K562 (cell line): ENCODE measurements at regions not wholly inside any gene's neighbourhood (a gene's known extent, or its start where the extent isn't known, plus 50 kb on each side); places are given as distances from the start of the nearest gene placed in this dataset.

Experiments
- CHD1 ChIP-seq: fragments of 200-600 bp; sonication (generic); IDR thresholded peaks from one replicate; pipeline ENCODE4 v1.6.1; 2012; ENCODE audit warnings: mild to moderate bottlenecking, moderate library complexity, low read length, inconsistent platforms
- ETV5 ChIP-seq: sonication (generic); formaldehyde crosslinking; IDR thresholded peaks from 2 replicates; pipeline ENCODE4 v1.4.0; 2020; ENCODE audit warnings: low read depth, mild to moderate bottlenecking, missing genetic modification reagents
- EZH2 ChIP-seq: IDR thresholded peaks from 2 replicates; pipeline ENCODE4 v1.6.1; 2012; ENCODE audit warnings: low read depth, mild to moderate bottlenecking, inconsistent platforms, low read length, borderline replicate concordance
- GATAD2B ChIP-seq: fragments of 450-650 bp; IDR thresholded peaks from 2 replicates; pipeline ENCODE4 v1.6.1; 2017; ENCODE audit warnings: mild to moderate bottlenecking, borderline replicate concordance
- GTF2E2 ChIP-seq: fragments of 200-800 bp; sonication (Bioruptor generic); IDR thresholded peaks from 2 replicates; pipeline ENCODE4 v1.6.1; 2016; ENCODE audit warnings: missing genetic modification characterization, missing compliant biosample characterization
- HSF4 ChIP-seq: fragments of 250-450 bp; sonication (Bioruptor Pico); IDR thresholded peaks from 2 replicates; pipeline ENCODE4 v2.1.2; 2022; ENCODE audit warnings: mild to moderate bottlenecking, moderate library complexity, borderline replicate concordance
- LEF1 ChIP-seq: fragments of 450-650 bp; IDR thresholded peaks from 2 replicates; pipeline ENCODE4 v1.6.1; 2016; ENCODE audit warnings: mild to moderate bottlenecking
- MEF2D ChIP-seq: conservative IDR thresholded peaks from 2 replicates; pipeline ENCODE4 v1.6.1; 2016; ENCODE audit warnings: low read depth, missing genetic modification characterization, missing compliant biosample characterization
- MYC ChIP-seq, 2 experiments: fragments of 250-450 bp in 1 of 2; sonication (Bioruptor Pico) in 1 of 2; IDR thresholded peaks; 2 replicates each; pipeline versions ENCODE4 v1.5.1 to v1.6.1; 2012 to 2021; ENCODE audit warnings: low read depth in 2 of 2, borderline replicate concordance in 1 of 2, improper control_type of control experiment in 1 of 2, low read length in 1 of 2, mild to moderate bottlenecking in 1 of 2, moderate library complexity in 1 of 2
- NCOA6 ChIP-seq: fragments of 450-650 bp; IDR thresholded peaks from 2 replicates; pipeline ENCODE4 v1.6.1; 2017; ENCODE audit warnings: mild to moderate bottlenecking
- NR2C2 ChIP-seq, 2 experiments: fragments of 200-800 bp in 1 of 2; sonication (Bioruptor generic) in 1 of 2; sonication (generic) in 1 of 2; formaldehyde crosslinking in 1 of 2; IDR thresholded peaks; 2 replicates each; pipeline versions ENCODE4 v1.6.1 to v1.8.0; 2016 to 2022; ENCODE audit warnings: mild to moderate bottlenecking in 1 of 2, missing compliant biosample characterization in 1 of 2, missing genetic modification characterization in 1 of 2, missing genetic modification reagents in 1 of 2
- POU5F1 ChIP-seq: fragments of 150-350 bp; IDR thresholded peaks from 2 replicates; pipeline ENCODE4 v1.6.1; 2014; ENCODE audit warnings: borderline replicate concordance, low read length, low read depth, mild to moderate bottlenecking; ENCODE audit not compliant: partially characterized antibody
- RBFOX2 ChIP-seq: fragments of 200-400 bp; formaldehyde crosslinking; IDR thresholded peaks from 2 replicates; pipeline ENCODE4 v1.6.1; 2017; ENCODE audit warnings: low read depth, mild to moderate bottlenecking, low read length, moderate library complexity
- SRSF1 ChIP-seq: fragments of 200-400 bp; formaldehyde crosslinking; IDR thresholded peaks from 2 replicates; pipeline ENCODE4 v1.6.1; 2017; ENCODE audit warnings: mild to moderate bottlenecking, low read depth, low read length, moderate library complexity
- TBL1XR1 ChIP-seq, 2 experiments: IDR thresholded peaks; 2 replicates each; pipeline ENCODE4 v1.6.1; 2012; ENCODE audit warnings: improper control_type of control experiment in 2 of 2, low read length in 2 of 2, mild to moderate bottlenecking in 1 of 2
- ZFP1 ChIP-seq: fragments of 450-650 bp; formaldehyde crosslinking; IDR thresholded peaks from 2 replicates; pipeline ENCODE4 v1.4.0; 2020; ENCODE audit warnings: mild to moderate bottlenecking, mixed read lengths
- ZFP36 ChIP-seq: fragments of 150-350 bp; IDR thresholded peaks from 2 replicates; pipeline ENCODE4 v1.6.1; 2018; ENCODE audit warnings: low read length, low read depth; ENCODE audit not compliant: partially characterized antibody
- ZFPM2 ChIP-seq: fragments of 250-450 bp; sonication (Bioruptor Pico); IDR thresholded peaks from 2 replicates; pipeline ENCODE4 v1.5.1; 2022; ENCODE audit warnings: mild to moderate bottlenecking
- ZNF511 ChIP-seq: sonication (generic); formaldehyde crosslinking; IDR thresholded peaks from 2 replicates; pipeline ENCODE4 v1.8.0; 2022; ENCODE audit warnings: mild to moderate bottlenecking, missing genetic modification reagents
- TF ChIP-seq, protein P1 (sequence below): fragments of 250-450 bp; sonication (Bioruptor Pico); IDR thresholded peaks from 2 replicates; pipeline ENCODE4 v1.8.0; 2021; ENCODE audit warnings: moderate library complexity, mild to moderate bottlenecking, inconsistent platforms
- TF ChIP-seq, protein P2 (sequence below): sonication (generic); formaldehyde crosslinking; IDR thresholded peaks from 2 replicates; pipeline ENCODE4 v1.8.1; 2022; ENCODE audit warnings: missing genetic modification reagents
- TF ChIP-seq, protein P3 (sequence below), 2 experiments: fragments of 450-650 bp; IDR thresholded peaks; 2 replicates each; pipeline ENCODE4 v1.6.1; 2016

GRCh38 chr16:85354686-85355514, 242.6 kb upstream of the CIBAR2 start (continued):
- TF ChIP-seq TBL1XR1 (IDR thresholded peaks at IDR 0.05; ENCODE audit: low read length in 2 of 2) (peak in 1 of 2 experiments; percentile 69; a peak in 1 of 4 replicates), GATAD2B (no peak), ZFPM2 (CRISPR knock-in tag) (no peak), NCOA6 (no peak), GTF2E2 (peak; percentile 59; the same call in 1 of the 2 replicates), LEF1 (peak; percentile 74; the same call in 1 of the 2 replicates), SRSF1 (no peak), POU5F1 (no peak), ZFP1 (no peak), MYC (IDR thresholded peaks at IDR 0.05; ENCODE audit: low read depth, low read length) (no peak), MYC (CRISPR knock-in tag; IDR thresholded peaks at IDR 0.05; ENCODE audit: borderline replicate concordance, low read depth) (no peak), NR2C2 (CRISPR knock-in tag; IDR thresholded peaks at IDR 0.05) (peak; percentile 83), NR2C2 (tag; IDR thresholded peaks at IDR 0.05) (peak; percentile 94), MEF2D (0 out of 2 replicates have a peak, but pooled peaks have one; percentile 14), RBFOX2 (peak; percentile 56), HSF4 (CRISPR knock-in tag) (0 out of 2 replicates have a peak, but pooled peaks have one; percentile 38), ZNF511 (CRISPR knock-in tag) (no peak), ZFP36 (peak; percentile 12), ETV5 (CRISPR knock-in tag) (0 out of 2 replicates have a peak, but pooled peaks have one; percentile 60), EZH2 (no peak), CHD1 (no peak)
- TF ChIP-seq, protein P1, sequence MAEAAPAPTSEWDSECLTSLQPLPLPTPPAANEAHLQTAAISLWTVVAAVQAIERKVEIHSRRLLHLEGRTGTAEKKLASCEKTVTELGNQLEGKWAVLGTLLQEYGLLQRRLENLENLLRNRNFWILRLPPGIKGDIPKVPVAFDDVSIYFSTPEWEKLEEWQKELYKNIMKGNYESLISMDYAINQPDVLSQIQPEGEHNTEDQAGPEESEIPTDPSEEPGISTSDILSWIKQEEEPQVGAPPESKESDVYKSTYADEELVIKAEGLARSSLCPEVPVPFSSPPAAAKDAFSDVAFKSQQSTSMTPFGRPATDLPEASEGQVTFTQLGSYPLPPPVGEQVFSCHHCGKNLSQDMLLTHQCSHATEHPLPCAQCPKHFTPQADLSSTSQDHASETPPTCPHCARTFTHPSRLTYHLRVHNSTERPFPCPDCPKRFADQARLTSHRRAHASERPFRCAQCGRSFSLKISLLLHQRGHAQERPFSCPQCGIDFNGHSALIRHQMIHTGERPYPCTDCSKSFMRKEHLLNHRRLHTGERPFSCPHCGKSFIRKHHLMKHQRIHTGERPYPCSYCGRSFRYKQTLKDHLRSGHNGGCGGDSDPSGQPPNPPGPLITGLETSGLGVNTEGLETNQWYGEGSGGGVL (CRISPR knock-in tag): no peak
- TF ChIP-seq, protein P2, sequence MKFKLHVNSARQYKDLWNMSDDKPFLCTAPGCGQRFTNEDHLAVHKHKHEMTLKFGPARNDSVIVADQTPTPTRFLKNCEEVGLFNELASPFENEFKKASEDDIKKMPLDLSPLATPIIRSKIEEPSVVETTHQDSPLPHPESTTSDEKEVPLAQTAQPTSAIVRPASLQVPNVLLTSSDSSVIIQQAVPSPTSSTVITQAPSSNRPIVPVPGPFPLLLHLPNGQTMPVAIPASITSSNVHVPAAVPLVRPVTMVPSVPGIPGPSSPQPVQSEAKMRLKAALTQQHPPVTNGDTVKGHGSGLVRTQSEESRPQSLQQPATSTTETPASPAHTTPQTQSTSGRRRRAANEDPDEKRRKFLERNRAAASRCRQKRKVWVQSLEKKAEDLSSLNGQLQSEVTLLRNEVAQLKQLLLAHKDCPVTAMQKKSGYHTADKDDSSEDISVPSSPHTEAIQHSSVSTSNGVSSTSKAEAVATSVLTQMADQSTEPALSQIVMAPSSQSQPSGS (CRISPR knock-in tag): no peak
- TF ChIP-seq, protein P3, sequence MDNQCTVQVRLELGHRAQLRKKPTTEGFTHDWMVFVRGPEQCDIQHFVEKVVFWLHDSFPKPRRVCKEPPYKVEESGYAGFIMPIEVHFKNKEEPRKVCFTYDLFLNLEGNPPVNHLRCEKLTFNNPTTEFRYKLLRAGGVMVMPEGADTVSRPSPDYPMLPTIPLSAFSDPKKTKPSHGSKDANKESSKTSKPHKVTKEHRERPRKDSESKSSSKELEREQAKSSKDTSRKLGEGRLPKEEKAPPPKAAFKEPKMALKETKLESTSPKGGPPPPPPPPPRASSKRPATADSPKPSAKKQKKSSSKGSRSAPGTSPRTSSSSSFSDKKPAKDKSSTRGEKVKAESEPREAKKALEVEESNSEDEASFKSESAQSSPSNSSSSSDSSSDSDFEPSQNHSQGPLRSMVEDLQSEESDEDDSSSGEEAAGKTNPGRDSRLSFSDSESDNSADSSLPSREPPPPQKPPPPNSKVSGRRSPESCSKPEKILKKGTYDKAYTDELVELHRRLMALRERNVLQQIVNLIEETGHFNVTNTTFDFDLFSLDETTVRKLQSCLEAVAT (IDR thresholded peaks at IDR 0.05): no peak
